Testis (tissue), 2 donors: ENCODE measurements at regions not wholly inside any gene's neighbourhood (a gene's known extent, or its start where the extent isn't known, plus 50 kb on each side); places are given as distances from the start of the nearest gene placed in this dataset.

Experiments used
- CTCF ChIP-seq, 3 experiments: fragments of 450-650 bp in 2 of 3; fragments of 200-600 bp in 1 of 3; sonication (generic) in 1 of 3; IDR thresholded peaks; one replicate each; pipeline ENCODE4 v1.5.1; 2016 to 2019; ENCODE audit warnings: antibody characterized with exemption in 3 of 3, mild to moderate bottlenecking in 2 of 3, moderate library complexity in 1 of 3
- POLR2A ChIP-seq: fragments of 450-650 bp; IDR thresholded peaks from one replicate; pipeline ENCODE4 v1.6.1; 2017; ENCODE audit warnings: antibody characterized with exemption, mild to moderate bottlenecking, moderate library complexity

DNA sequence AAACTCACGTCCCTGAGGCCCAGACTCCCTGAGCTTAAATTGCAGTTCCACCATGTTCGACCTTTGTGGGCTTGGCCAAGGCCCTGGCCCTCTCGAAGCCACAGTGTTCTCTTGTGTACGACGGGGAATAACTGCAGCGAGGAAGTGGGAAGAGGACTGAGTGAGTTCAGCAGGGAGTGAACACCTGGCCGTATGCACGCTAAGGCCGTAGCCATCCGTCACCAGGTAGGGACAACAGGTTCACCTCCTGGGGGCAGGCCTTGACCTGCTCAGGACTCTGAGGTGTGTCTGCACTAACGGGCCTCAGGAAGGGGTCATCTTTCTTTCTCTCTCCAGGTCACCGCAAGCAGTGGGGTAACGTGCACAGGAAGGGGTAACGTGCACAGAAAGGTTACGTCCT lies 67.2 kb upstream of the CTBP2 start:
- TF ChIP-seq CTCF (IDR thresholded peaks at IDR 0.05) (no peak), POLR2A (no peak)
